Vagina (tissue), 2 donors: ENCODE measurements at regions not wholly inside any gene's neighbourhood (a gene's known extent, or its start where the extent isn't known, plus 50 kb on each side); places are given as distances from the start of the nearest gene placed in this dataset.

Experiments used
- CTCF ChIP-seq, 3 experiments: fragments of 450-650 bp in 2 of 3; fragments of 200-600 bp in 1 of 3; sonication (generic) in 1 of 3; IDR thresholded peaks; one replicate each; pipeline ENCODE4 v1.5.1; 2017 to 2019; ENCODE audit warnings: antibody characterized with exemption in 3 of 3, mild to moderate bottlenecking in 2 of 3, moderate library complexity in 2 of 3
- POLR2A ChIP-seq, 2 donors: fragments of 450-650 bp; IDR thresholded peaks; one replicate each; pipeline ENCODE4 v1.6.1; 2017; ENCODE audit warnings: antibody characterized with exemption in 2 of 2, mild to moderate bottlenecking in 2 of 2, moderate library complexity in 2 of 2
- POLR2AphosphoS5 ChIP-seq, 2 donors: sonication (generic); formaldehyde crosslinking; IDR thresholded peaks; one replicate each; pipeline ENCODE4 v1.9.0; 2017; ENCODE audit warnings: antibody characterized with exemption in 2 of 2, mild to moderate bottlenecking in 2 of 2, low read depth in 1 of 2; ENCODE audit not compliant: insufficient read depth in 1 of 2

DNA sequence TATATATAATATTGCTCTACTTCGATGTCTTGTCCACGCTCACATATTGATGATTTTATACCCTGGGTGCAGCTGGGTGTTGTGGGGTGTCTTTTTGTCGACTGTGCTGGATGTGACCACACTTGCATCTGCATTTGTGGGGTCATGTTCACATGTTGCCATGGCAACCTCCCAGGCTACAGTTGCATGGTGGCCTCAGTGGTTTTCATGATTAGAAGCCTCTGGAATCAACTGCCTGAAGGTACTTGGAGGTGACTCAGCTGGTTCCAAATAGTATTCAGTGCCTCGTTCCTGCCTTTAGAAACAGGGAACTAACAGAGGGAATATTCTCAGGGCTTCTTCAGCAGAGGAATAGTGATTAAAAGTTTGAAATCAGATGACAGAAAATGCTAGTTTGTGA is 166.3 kb upstream of the NYAP2 start:
- TF ChIP-seq CTCF (IDR thresholded peaks at IDR 0.05): no peak
- no peak for TF ChIP-seq POLR2A (IDR thresholded peaks at IDR 0.05)
- TF ChIP-seq POLR2AphosphoS5 (IDR thresholded peaks at IDR 0.05; ENCODE audit: insufficient read depth in 1 of 2, low read depth in 1 of 2): no peak
